ENCODE measurements at regions not wholly inside any gene's neighbourhood (a gene's known extent, or its start where the extent isn't known, plus 50 kb on each side); places are given as distances from the start of the nearest gene placed in this dataset.
"Not testable (repeated sequence)": the region's sequence is repeated elsewhere in the genome, so short reads cannot be mapped to it uniquely, and the experiment has no call there.

DNA sequence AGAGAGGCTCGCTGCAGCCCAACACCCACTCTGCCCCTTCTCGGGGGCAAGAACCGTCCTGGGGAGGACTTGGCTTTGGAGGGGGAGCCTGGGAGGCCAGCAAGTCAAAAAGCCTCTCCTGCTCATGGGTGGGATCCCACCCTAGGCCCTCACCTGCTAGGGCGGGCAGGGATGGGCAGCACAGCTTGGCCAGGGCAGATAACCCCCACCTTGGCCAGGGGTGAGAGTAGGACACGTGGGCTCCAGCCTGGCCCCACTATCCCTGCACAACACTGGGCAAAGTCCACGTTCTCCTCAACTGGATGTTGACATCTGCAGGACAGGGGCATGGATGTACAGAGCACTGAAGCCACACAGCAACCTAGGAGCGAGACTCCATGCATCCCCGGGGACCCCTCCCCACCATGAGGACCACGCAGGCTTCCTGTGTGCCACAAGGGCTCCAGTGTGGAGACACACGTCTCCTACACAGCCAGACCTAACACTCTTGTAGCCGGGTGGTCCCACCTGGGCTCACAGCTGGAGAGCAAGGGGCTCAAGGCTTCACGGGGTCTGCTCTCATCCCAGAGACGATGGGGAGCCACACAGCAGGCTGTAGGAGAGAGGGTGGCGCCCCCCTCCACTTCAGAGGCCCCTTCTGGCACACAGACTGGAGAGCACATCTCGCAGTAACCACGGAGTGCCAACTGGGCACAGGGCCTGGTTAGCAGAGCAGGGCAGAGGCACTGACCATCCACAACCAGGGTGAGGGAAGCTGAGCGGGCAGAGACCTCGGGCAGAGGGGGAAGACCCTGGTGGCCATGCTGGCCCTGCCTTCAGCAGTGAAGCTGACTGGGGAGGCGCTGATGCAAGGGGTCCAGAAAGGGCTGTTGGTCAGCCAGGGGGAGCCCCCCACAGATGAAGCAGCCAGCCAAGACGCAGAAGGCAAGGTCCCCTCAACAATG is 171.1 kb downstream of the CRYBB2 start:
- FAIRE-seq (no peak), DNase-seq (no peak)
- Histone ChIP-seq H3K4me3 (ENCODE audit: low read depth in 1 of 3, low read length in 3 of 3) (no peak overlapping the region), H3K27ac (ENCODE audit: low read depth in 1 of 3, low read length in 2 of 3) (no peak overlapping the region), H3K9me3 (ENCODE audit: control insufficient read depth in 2 of 2, insufficient read depth in 1 of 2, low read depth in 1 of 2, low read length in 1 of 2) (no peaks in the 10 kb centered on the region), H3K36me3 (ENCODE audit: control insufficient read depth in 3 of 3, insufficient read depth in 2 of 3, low read depth in 1 of 3, low read length in 3 of 3) (peaks cover 0 to 6% (median 0%) of the 10 kb centered on the region in 3 donors), H3K4me1 (ENCODE audit: control insufficient read depth in 3 of 3, insufficient read depth in 2 of 3, low read depth in 1 of 3, low read length in 2 of 3) (no peaks in the 10 kb centered on the region), H3K27me3 (ENCODE audit: control insufficient read depth in 3 of 3, insufficient read depth in 3 of 3, low read length in 3 of 3) (no peaks in the 10 kb centered on the region)
- 88 to 89% (median 88%) methylated on average over 20 of the region's 20 CpGs for WGBS, 3 donors

DNA sequence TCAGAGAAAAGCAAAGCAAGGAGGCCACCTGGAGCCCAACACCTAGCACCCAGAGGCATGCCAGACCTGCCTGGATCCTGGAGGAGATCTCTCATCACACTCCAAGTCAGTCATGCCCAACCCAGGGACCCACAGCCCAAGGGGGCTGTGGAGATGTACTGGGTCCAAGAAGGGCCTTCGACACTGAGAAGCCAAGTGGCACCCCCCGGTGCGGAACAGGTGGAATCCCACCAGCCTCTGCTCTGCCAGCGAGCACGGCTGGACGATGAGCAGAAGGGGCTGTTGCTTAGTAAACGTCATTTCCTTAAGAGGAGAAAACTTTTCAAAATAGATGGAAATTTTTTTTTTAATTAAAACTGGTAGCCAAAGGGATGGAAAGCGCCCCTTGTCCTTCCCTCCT is 171.9 kb upstream of the GRK3 start:
- Histone ChIP-seq H3K4me1 (ENCODE audit: control insufficient read depth in 3 of 3, insufficient read depth in 2 of 3, low read depth in 1 of 3, low read length in 2 of 3) (no peaks in the 10 kb centered on the region), H3K36me3 (ENCODE audit: control insufficient read depth in 3 of 3, insufficient read depth in 2 of 3, low read depth in 1 of 3, low read length in 3 of 3) (peaks cover 0 to 5% (median 0%) of the 10 kb centered on the region in 3 donors), H3K27ac (ENCODE audit: low read depth in 1 of 3, low read length in 2 of 3) (no peak overlapping the region), H3K27me3 (ENCODE audit: control insufficient read depth in 3 of 3, insufficient read depth in 3 of 3, low read length in 3 of 3) (no peaks in the 10 kb centered on the region), H3K9me3 (ENCODE audit: control insufficient read depth in 2 of 2, insufficient read depth in 1 of 2, low read depth in 1 of 2, low read length in 1 of 2) (no peaks in the 10 kb centered on the region), H3K4me3 (ENCODE audit: low read depth in 1 of 3, low read length in 3 of 3) (no peak overlapping the region)
- 88 to 95% (median 94%) methylated on average over 8 of the region's 8 CpGs for WGBS, 3 donors
- no peak for DNase-seq
- FAIRE-seq = no peak

DNA sequence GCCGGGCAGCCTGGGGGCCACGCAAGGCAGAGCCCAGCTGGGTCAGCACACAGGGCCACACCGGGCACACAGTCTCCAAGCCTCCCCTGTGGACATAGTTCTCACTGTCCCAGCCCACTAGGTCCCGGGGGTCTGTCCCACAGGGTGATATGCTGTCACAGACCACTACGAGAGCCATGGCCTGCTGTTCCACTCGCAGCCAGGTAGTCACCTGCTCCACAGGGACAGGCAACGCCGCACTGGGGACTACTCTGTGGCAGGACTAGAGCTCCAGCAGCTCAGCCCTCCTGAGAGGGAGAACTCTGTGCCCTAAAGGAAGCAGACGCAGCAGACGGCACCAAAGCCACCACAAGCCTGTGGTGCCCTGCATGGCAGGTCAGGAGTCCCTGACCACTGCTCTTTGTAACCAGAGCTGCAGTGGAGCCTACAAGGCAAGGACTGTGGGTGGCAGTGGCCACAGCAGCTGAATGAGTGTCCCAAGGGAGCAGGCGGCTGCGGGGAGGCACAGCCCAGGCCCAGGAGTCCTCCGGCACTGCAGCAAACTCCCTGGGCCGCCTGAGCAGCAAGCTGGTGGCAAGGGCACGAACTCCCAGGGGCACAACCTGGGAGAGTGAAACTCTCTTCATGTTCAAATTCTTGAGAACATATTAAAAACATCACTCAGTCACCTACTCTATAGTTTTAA is 171.2 kb upstream of the GRK3 start:
- DNase-seq (no peak), FAIRE-seq (no peak)
- Histone ChIP-seq H3K4me3 (ENCODE audit: low read depth in 1 of 3, low read length in 3 of 3) (no peak overlapping the region), H3K27me3 (ENCODE audit: control insufficient read depth in 3 of 3, insufficient read depth in 3 of 3, low read length in 3 of 3) (no peaks in the 10 kb centered on the region), H3K36me3 (ENCODE audit: control insufficient read depth in 3 of 3, insufficient read depth in 2 of 3, low read depth in 1 of 3, low read length in 3 of 3) (peaks cover 0 to 2% (median 0%) of the 10 kb centered on the region in 3 donors), H3K4me1 (ENCODE audit: control insufficient read depth in 3 of 3, insufficient read depth in 2 of 3, low read depth in 1 of 3, low read length in 2 of 3) (no peaks in the 10 kb centered on the region), H3K27ac (ENCODE audit: low read depth in 1 of 3, low read length in 2 of 3) (no peak overlapping the region), H3K9me3 (ENCODE audit: control insufficient read depth in 2 of 2, insufficient read depth in 1 of 2, low read depth in 1 of 2, low read length in 1 of 2) (no peaks in the 10 kb centered on the region)
- 93 to 94% (median 93%) methylated on average over 15 of the region's 15 CpGs for WGBS, 3 donors

DNA sequence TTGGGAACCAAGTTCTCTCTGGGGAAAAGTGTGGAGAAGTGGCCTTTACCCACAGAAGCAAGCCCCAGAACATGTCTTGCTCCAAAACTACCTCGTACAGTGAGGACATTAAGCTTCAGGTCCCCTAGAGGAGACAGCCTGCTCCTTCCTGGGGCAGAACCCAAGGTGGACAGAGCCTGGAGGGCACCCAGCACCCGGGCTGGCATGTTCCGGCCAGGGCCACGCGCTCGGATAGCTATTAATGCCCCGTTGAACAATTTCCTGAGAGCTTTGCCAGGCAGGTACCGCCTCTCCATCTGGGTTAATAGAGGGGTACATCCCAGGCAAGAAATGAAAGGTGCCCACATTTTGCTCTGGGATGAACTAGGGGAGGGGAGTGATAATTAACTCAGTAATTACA is 169.0 kb upstream of the GRK3 start:
- 63 to 83% (median 71%) methylated on average over 8 of the region's 8 CpGs for WGBS, 3 donors
- Histone ChIP-seq H3K27ac (ENCODE audit: low read depth in 1 of 3, low read length in 2 of 3) (no peak overlapping the region), H3K9me3 (ENCODE audit: control insufficient read depth in 2 of 2, insufficient read depth in 1 of 2, low read depth in 1 of 2, low read length in 1 of 2) (no peaks in the 10 kb centered on the region), H3K4me1 (ENCODE audit: control insufficient read depth in 3 of 3, insufficient read depth in 2 of 3, low read depth in 1 of 3, low read length in 2 of 3) (no peaks in the 10 kb centered on the region), H3K27me3 (ENCODE audit: control insufficient read depth in 3 of 3, insufficient read depth in 3 of 3, low read length in 3 of 3) (no peaks in the 10 kb centered on the region), H3K4me3 (ENCODE audit: low read depth in 1 of 3, low read length in 3 of 3) (no peak overlapping the region), H3K36me3 (ENCODE audit: control insufficient read depth in 3 of 3, insufficient read depth in 2 of 3, low read depth in 1 of 3, low read length in 3 of 3) (peaks cover 0 to under 1% (median 0%) of the 10 kb centered on the region in 3 donors)
- DNase-seq = no peak
- FAIRE-seq = no peak

DNA sequence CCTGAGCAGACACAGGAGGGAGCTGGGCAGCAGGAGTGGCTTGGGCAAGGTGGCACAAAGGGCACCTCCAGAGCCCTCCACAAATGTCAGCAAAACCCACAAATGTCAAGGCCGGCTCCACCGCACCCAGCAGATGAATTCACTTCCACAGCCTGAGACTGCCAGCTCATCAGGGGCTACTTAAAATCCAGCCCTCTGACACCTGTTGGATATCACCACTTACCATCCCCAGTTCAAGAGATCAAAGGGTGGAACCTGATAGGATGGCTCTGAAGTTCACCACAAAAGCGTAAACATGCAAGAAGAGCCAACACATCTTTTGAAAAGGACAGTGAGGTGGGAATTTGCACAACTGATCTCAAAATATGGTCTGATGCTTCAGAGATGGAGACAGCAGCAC is 168.6 kb upstream of the GRK3 start:
- Histone ChIP-seq H3K27ac (ENCODE audit: low read depth in 1 of 3, low read length in 2 of 3) (no peak overlapping the region), H3K4me1 (ENCODE audit: control insufficient read depth in 3 of 3, insufficient read depth in 2 of 3, low read depth in 1 of 3, low read length in 2 of 3) (peaks cover 0 to 2% (median 0%) of the 10 kb centered on the region in 3 donors), H3K36me3 (ENCODE audit: control insufficient read depth in 3 of 3, insufficient read depth in 2 of 3, low read depth in 1 of 3, low read length in 3 of 3) (no peaks in the 10 kb centered on the region), H3K9me3 (ENCODE audit: control insufficient read depth in 2 of 2, insufficient read depth in 1 of 2, low read depth in 1 of 2, low read length in 1 of 2) (no peaks in the 10 kb centered on the region), H3K27me3 (ENCODE audit: control insufficient read depth in 3 of 3, insufficient read depth in 3 of 3, low read length in 3 of 3) (no peaks in the 10 kb centered on the region), H3K4me3 (ENCODE audit: low read depth in 1 of 3, low read length in 3 of 3) (no peak overlapping the region)
- 17 to 71% (median 32%) methylated on average over 3 of the region's 3 CpGs for WGBS, 3 donors
- DNase-seq = peak in 1 of 2 donors; percentile 61
- FAIRE-seq = no peak

DNA sequence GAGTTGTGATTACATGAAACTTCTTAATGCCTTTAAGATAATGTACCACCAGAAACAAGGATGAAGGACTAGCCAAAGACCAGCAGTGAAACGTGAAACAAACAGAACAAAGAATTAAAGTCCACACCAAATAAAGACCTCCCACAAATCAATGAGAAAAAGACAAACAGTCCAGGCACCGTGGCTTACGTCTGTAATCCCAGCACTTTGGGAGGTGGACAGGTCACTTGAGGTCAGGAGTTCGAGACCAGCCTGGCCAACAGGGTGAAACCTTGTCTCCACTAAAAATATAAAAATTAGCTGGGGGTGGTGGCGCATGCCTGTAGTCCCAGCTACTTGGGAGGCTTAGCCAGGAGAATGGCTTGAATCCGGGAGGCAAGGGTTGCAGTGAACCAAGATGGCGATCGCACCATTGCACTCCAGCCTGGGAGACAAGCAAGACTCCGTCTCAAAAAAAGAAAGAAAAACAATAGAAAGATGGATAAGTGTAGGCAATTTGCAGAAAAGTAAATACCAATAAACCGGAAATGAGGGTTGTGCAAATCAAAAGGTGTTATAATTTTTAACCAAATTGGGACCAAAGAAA is 167.8 kb upstream of the GRK3 start:
- FAIRE-seq (no peak), DNase-seq (no peak)
- WGBS, 3 donors = 72 to 90% (median 74%) methylated on average over 10 of the region's 10 CpGs
- H3K4me3 ChIP-seq (ENCODE audit: low read depth in 1 of 3, low read length in 3 of 3) = no peak overlapping the region
- H3K36me3 ChIP-seq (ENCODE audit: control insufficient read depth in 3 of 3, insufficient read depth in 2 of 3, low read depth in 1 of 3, low read length in 3 of 3) = no peaks in the 10 kb centered on the region
- peaks cover 0 to 4% (median 0%) of the 10 kb centered on the region in 3 donors for H3K4me1 ChIP-seq (ENCODE audit: control insufficient read depth in 3 of 3, insufficient read depth in 2 of 3, low read depth in 1 of 3, low read length in 2 of 3)
- H3K27ac ChIP-seq (ENCODE audit: low read depth in 1 of 3, low read length in 2 of 3) = no peak overlapping the region
- no peaks in the 10 kb centered on the region for H3K9me3 ChIP-seq (ENCODE audit: control insufficient read depth in 2 of 2, insufficient read depth in 1 of 2, low read depth in 1 of 2, low read length in 1 of 2)
- H3K27me3 ChIP-seq (ENCODE audit: control insufficient read depth in 3 of 3, insufficient read depth in 3 of 3, low read length in 3 of 3) = no peaks in the 10 kb centered on the region

DNA sequence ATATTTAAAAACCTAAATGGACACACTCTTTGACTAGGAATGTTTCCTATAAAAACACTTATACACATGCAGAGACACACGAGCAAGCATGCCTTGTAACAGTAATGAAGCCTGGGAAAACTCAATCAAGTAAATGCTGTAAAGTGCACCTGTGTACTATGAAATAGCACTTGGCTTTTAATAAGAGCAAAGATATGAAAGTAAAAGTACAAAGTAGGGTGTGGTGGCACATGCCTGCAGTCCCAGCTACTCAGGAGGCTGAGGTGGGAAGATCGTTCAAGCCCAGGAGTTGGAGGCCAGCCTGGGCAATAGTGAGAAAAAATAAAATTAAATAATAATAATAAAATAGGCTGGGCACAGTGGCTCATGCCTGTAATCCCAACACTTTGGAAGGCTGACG is 166.9 kb upstream of the GRK3 start:
- DNase-seq = peak in 1 of 2 donors; percentile 78
- FAIRE-seq = no peak
- 24 to 59% (median 32%) methylated on average over 3 of the region's 3 CpGs for WGBS, 3 donors
- Histone ChIP-seq H3K9me3 (ENCODE audit: control insufficient read depth in 2 of 2, insufficient read depth in 1 of 2, low read depth in 1 of 2, low read length in 1 of 2) (no peaks in the 10 kb centered on the region), H3K4me3 (ENCODE audit: low read depth in 1 of 3, low read length in 3 of 3) (no peak overlapping the region), H3K4me1 (ENCODE audit: control insufficient read depth in 3 of 3, insufficient read depth in 2 of 3, low read depth in 1 of 3, low read length in 2 of 3) (peaks cover 0 to 4% (median under 1%) of the 10 kb centered on the region in 3 donors), H3K27ac (ENCODE audit: low read depth in 1 of 3, low read length in 2 of 3) (no peak overlapping the region), H3K36me3 (ENCODE audit: control insufficient read depth in 3 of 3, insufficient read depth in 2 of 3, low read depth in 1 of 3, low read length in 3 of 3) (peaks cover 0 to 2% (median 0%) of the 10 kb centered on the region in 3 donors), H3K27me3 (ENCODE audit: control insufficient read depth in 3 of 3, insufficient read depth in 3 of 3, low read length in 3 of 3) (no peaks in the 10 kb centered on the region)

DNA sequence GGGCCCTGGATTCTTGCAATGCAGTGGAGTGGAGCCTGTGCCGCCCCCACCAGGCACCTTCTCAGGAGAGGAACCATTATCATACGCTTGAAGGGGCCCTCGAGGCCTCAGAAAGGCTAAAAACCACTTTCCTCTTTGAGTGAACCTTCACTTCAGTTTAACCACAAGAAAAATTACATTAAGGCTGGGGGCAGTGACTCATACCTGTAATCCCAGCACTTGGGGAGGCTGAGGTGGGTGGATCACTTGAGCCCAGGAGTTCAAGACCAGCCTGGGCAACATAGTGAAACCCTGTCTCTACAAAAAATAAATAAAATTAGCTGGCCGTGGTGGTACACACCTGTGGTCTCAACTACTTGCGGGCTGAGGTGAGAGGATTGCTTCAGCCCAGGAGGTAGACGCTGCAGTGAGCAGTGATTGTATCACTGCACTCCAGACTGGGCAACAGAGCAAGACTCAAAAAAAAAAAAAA is 165.8 kb upstream of the GRK3 start:
- H3K4me3 ChIP-seq (ENCODE audit: low read depth in 1 of 3, low read length in 3 of 3); H3K27ac ChIP-seq (ENCODE audit: low read depth in 1 of 3, low read length in 2 of 3); DNase-seq; H3K27me3 ChIP-seq (ENCODE audit: control insufficient read depth in 3 of 3, insufficient read depth in 3 of 3, low read length in 3 of 3); H3K4me1 ChIP-seq (ENCODE audit: control insufficient read depth in 3 of 3, insufficient read depth in 2 of 3, low read depth in 1 of 3, low read length in 2 of 3); FAIRE-seq; H3K36me3 ChIP-seq (ENCODE audit: control insufficient read depth in 3 of 3, insufficient read depth in 2 of 3, low read depth in 1 of 3, low read length in 3 of 3); H3K9me3 ChIP-seq (ENCODE audit: control insufficient read depth in 2 of 2, insufficient read depth in 1 of 2, low read depth in 1 of 2, low read length in 1 of 2): not testable (repeated sequence)
- WGBS, 3 donors = 75 to 86% (median 83%) methylated on average over 6 of the region's 6 CpGs
